Neural cell (in vitro differentiated cells): ENCODE measurements at regions not wholly inside any gene's neighbourhood (a gene's known extent, or its start where the extent isn't known, plus 50 kb on each side); places are given as distances from the start of the nearest gene placed in this dataset.

Experiments
- H2AFZ ChIP-seq: fragments of 200-600, 300-800 bp; sonication (generic), shearing (Covaris generic); 2 replicates; pipeline ENCODE4 v1.6.0; 2014; ENCODE audit warnings: low read depth, mild to moderate bottlenecking, antibody characterized with exemption, low read length, moderate library complexity
- H3F3A ChIP-seq: fragments of 200-600 bp; shearing (Covaris generic); 2 replicates; pipeline ENCODE4 v1.6.1; 2016; ENCODE audit warnings: mild to moderate bottlenecking, moderate library complexity, mixed read lengths, antibody characterized with exemption, low read length; ENCODE audit not compliant: insufficient read depth, poor library complexity, severe bottlenecking
- H3K27ac ChIP-seq: fragments of 200-600, 300-800 bp; sonication (generic), shearing (Covaris generic); 2 replicates; pipeline ENCODE4 v1.5.1; 2014; ENCODE audit warnings: mild to moderate bottlenecking, low read length, moderate library complexity
- H3K27me3 ChIP-seq: fragments of 300-800, 200-600 bp; sonication (generic), shearing (Covaris generic); 2 replicates; pipeline ENCODE4 v1.6.0; 2014; ENCODE audit warnings: mild to moderate bottlenecking, low read depth, low read length, moderate library complexity; ENCODE audit not compliant: insufficient read depth
- H3K36me3 ChIP-seq: fragments of 300-800, 200-600 bp; sonication (generic), shearing (Covaris generic); 2 replicates; pipeline ENCODE4 v1.5.1; 2014; ENCODE audit warnings: mild to moderate bottlenecking, antibody characterized with exemption, low read length, moderate library complexity; ENCODE audit not compliant: insufficient read depth
- H3K4me2 ChIP-seq: fragments of 300-800, 200-600 bp; sonication (generic), shearing (Covaris generic); 2 replicates; pipeline ENCODE4 v1.6.0; 2014; ENCODE audit warnings: mild to moderate bottlenecking, low read length
- H3K4me3 ChIP-seq: fragments of 300-800, 200-600 bp; sonication (generic), shearing (Covaris generic); 2 replicates; pipeline ENCODE4 v1.5.1; 2014; ENCODE audit warnings: mild to moderate bottlenecking, low read length, moderate library complexity
- H3K79me2 ChIP-seq: fragments of 200-600 bp; shearing (Covaris generic); replicated peaks from 2 replicates; pipeline ENCODE4 v1.6.0; 2014; ENCODE audit warnings: mild to moderate bottlenecking, low read length, moderate library complexity; ENCODE audit not compliant: insufficient read depth
- H3K9ac ChIP-seq: fragments of 300-800, 200-600 bp; sonication (generic), shearing (Covaris generic); 2 replicates; pipeline ENCODE4 v1.6.1; 2016; ENCODE audit warnings: mild to moderate bottlenecking, low read length, mixed read lengths
- H3K9me2 ChIP-seq: fragments of 200-600 bp; shearing (Covaris generic); 2 replicates; pipeline ENCODE4 v1.6.1; 2016; ENCODE audit warnings: mild to moderate bottlenecking, low read length, mixed read lengths; ENCODE audit not compliant: insufficient read depth
- H3K9me3 ChIP-seq: fragments of 200-600, 300-800 bp; sonication (generic), shearing (Covaris generic); 2 replicates; pipeline ENCODE4 v1.6.1; 2016; ENCODE audit warnings: mild to moderate bottlenecking, mixed run types, low read length, moderate library complexity, mixed read lengths
- H4K20me1 ChIP-seq: fragments of 200-600 bp; shearing (Covaris generic); 2 replicates; pipeline ENCODE4 v1.6.1; 2016; ENCODE audit warnings: mild to moderate bottlenecking, mixed run types; ENCODE audit not compliant: insufficient read depth
- EP300 ChIP-seq: fragments of 450-650 bp; conservative IDR thresholded peaks from 2 replicates; pipeline ENCODE4 v1.6.1; 2014; ENCODE audit warnings: antibody characterized with exemption, mild to moderate bottlenecking, moderate library complexity; ENCODE audit not compliant: poor library complexity, severe bottlenecking
- EZH2 ChIP-seq: fragments of 200-600, 300-800 bp; shearing (Covaris generic), sonication (generic); IDR thresholded peaks from 2 replicates; pipeline ENCODE4 v1.6.1; 2014; ENCODE audit warnings: antibody characterized with exemption, low read length, borderline replicate concordance, mild to moderate bottlenecking; ENCODE audit not compliant: insufficient read depth, poor library complexity, severe bottlenecking
- MXI1 ChIP-seq: fragments of 450-650 bp; conservative IDR thresholded peaks from 2 replicates; pipeline ENCODE4 v1.6.1; 2014; ENCODE audit warnings: antibody characterized with exemption, mild to moderate bottlenecking; ENCODE audit not compliant: poor library complexity, severe bottlenecking
- POLR2AphosphoS5 ChIP-seq: IDR thresholded peaks from 2 replicates; pipeline ENCODE4 v1.6.1; 2012
- RAD21 ChIP-seq: fragments of 450-650 bp; conservative IDR thresholded peaks from 2 replicates; pipeline ENCODE4 v1.6.1; 2014; ENCODE audit warnings: antibody characterized with exemption, mild to moderate bottlenecking, moderate library complexity
- SMC3 ChIP-seq: fragments of 450-650 bp; conservative IDR thresholded peaks from 2 replicates; pipeline ENCODE4 v1.6.1; 2014; ENCODE audit warnings: antibody characterized with exemption, mild to moderate bottlenecking, moderate library complexity; ENCODE audit not compliant: poor library complexity
- TAF1 ChIP-seq: IDR thresholded peaks from 2 replicates; pipeline ENCODE4 v1.6.1; 2012; ENCODE audit warnings: low read depth
- TF ChIP-seq, protein P1 (sequence below): IDR thresholded peaks from 2 replicates; pipeline ENCODE4 v1.6.1; 2012; ENCODE audit warnings: borderline replicate concordance
- TF ChIP-seq, protein P2 (sequence below): fragments of 450-650 bp; IDR thresholded peaks from 2 replicates; pipeline ENCODE4 v1.5.1; 2014; ENCODE audit warnings: antibody characterized with exemption, mild to moderate bottlenecking, moderate library complexity; ENCODE audit not compliant: poor library complexity, severe bottlenecking

DNA sequence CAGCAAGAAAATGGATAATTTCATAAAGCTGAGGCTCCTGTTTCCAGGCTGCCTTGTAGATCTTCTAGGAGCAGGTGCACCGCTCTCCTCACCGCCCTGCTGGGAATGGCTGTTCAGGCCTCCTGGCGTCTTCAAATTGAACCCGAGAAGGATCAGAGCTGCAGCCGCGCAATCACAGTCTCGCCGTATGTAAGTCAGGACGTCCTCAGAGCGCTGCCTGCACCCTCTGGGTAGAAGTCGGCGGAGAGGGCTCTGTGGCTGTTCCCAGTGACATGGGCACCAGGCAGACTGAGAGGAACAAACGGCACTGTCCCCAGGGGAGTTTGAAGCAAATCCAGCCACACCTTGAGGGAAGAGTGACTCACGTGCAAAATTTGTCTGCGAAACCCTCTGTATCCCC, 476.9 kb downstream of the TCERG1L start:
- no peaks in the 10 kb centered on the region for H4K20me1 ChIP-seq
- no peak overlapping the region for H2AFZ ChIP-seq
- H3K27me3 ChIP-seq: no peaks in the 10 kb centered on the region

GRCh38 chr10:130835068-130835467, 476.5 kb downstream of the TCERG1L start:
- Histone ChIP-seq H3K27me3 (no peaks in the 10 kb centered on the region), H3F3A (no peaks in the 10 kb centered on the region), H3K4me2 (no peak overlapping the region), H3K79me2 (no peaks in the 10 kb centered on the region), H3K4me3 (no peak overlapping the region), H3K9me3 (no peaks in the 10 kb centered on the region), H2AFZ (no peak overlapping the region), H3K9ac (no peak overlapping the region), H3K27ac (no peak overlapping the region), H4K20me1 (no peaks in the 10 kb centered on the region), H3K36me3 (no peaks in the 10 kb centered on the region), H3K9me2 (no peaks in the 10 kb centered on the region)
- TF ChIP-seq POLR2AphosphoS5 (no peak), EZH2 (no peak), RAD21 (no peak), SMC3 (no peak)
- TF ChIP-seq, protein P1, sequence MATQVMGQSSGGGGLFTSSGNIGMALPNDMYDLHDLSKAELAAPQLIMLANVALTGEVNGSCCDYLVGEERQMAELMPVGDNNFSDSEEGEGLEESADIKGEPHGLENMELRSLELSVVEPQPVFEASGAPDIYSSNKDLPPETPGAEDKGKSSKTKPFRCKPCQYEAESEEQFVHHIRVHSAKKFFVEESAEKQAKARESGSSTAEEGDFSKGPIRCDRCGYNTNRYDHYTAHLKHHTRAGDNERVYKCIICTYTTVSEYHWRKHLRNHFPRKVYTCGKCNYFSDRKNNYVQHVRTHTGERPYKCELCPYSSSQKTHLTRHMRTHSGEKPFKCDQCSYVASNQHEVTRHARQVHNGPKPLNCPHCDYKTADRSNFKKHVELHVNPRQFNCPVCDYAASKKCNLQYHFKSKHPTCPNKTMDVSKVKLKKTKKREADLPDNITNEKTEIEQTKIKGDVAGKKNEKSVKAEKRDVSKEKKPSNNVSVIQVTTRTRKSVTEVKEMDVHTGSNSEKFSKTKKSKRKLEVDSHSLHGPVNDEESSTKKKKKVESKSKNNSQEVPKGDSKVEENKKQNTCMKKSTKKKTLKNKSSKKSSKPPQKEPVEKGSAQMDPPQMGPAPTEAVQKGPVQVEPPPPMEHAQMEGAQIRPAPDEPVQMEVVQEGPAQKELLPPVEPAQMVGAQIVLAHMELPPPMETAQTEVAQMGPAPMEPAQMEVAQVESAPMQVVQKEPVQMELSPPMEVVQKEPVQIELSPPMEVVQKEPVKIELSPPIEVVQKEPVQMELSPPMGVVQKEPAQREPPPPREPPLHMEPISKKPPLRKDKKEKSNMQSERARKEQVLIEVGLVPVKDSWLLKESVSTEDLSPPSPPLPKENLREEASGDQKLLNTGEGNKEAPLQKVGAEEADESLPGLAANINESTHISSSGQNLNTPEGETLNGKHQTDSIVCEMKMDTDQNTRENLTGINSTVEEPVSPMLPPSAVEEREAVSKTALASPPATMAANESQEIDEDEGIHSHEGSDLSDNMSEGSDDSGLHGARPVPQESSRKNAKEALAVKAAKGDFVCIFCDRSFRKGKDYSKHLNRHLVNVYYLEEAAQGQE: no peak

More for the DNA sequence above, 476.9 kb downstream of the TCERG1L start:
- H3K79me2 ChIP-seq: no peaks in the 10 kb centered on the region
- no peak overlapping the region for H3K4me2 ChIP-seq
- no peak overlapping the region for H3K27ac ChIP-seq
- no peaks in the 10 kb centered on the region for H3F3A ChIP-seq
- no peaks in the 10 kb centered on the region for H3K9me2 ChIP-seq
- no peaks in the 10 kb centered on the region for H3K36me3 ChIP-seq
- TF ChIP-seq MXI1: no peak
- TF ChIP-seq TAF1: no peak
- TF ChIP-seq, protein P2, sequence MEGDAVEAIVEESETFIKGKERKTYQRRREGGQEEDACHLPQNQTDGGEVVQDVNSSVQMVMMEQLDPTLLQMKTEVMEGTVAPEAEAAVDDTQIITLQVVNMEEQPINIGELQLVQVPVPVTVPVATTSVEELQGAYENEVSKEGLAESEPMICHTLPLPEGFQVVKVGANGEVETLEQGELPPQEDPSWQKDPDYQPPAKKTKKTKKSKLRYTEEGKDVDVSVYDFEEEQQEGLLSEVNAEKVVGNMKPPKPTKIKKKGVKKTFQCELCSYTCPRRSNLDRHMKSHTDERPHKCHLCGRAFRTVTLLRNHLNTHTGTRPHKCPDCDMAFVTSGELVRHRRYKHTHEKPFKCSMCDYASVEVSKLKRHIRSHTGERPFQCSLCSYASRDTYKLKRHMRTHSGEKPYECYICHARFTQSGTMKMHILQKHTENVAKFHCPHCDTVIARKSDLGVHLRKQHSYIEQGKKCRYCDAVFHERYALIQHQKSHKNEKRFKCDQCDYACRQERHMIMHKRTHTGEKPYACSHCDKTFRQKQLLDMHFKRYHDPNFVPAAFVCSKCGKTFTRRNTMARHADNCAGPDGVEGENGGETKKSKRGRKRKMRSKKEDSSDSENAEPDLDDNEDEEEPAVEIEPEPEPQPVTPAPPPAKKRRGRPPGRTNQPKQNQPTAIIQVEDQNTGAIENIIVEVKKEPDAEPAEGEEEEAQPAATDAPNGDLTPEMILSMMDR: no peak
- TF ChIP-seq EZH2: no peak
- no peak for TF ChIP-seq RAD21
- TF ChIP-seq, protein P1: no peak
- TF ChIP-seq SMC3: no peak
- no peak for TF ChIP-seq POLR2AphosphoS5
- TF ChIP-seq EP300: no peak
- H3K9ac ChIP-seq: no peak overlapping the region
- H3K4me3 ChIP-seq: no peak overlapping the region
- H3K9me3 ChIP-seq: no peaks in the 10 kb centered on the region
